ENCODE measurements at regions not wholly inside any gene's neighbourhood (a gene's known extent, or its start where the extent isn't known, plus 50 kb on each side); places are given as distances from the start of the nearest gene placed in this dataset.

DNA sequence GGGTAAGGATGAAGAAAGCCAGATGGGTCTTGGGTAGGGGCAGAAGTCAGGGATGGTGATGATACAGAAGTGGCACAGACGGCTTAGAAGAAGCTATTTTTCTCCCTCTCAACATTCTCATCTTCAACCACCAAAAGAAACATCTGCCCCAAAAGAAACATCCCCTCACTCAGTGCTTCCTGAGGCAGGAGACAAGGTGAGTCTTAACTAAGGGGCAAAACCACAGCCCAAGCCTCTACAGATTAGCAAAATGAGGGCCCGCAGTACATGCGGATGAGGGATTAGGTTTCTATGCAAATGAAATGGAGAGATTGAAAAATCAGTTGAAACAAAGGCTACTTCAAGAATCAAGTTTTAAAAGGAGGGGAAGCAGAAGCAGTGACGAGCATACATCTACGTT, 241.3 kb upstream of the CCDC196 start:
- Mint-ChIP-seq H3K4me3 (ENCODE audit: unreplicated experiment) (no peak overlapping the region), H3K27me3 (ENCODE audit: insufficient read depth, unreplicated experiment) (peaks cover 11% of the 10 kb centered on the region), H3K9me3 (ENCODE audit: unreplicated experiment) (no peaks in the 10 kb centered on the region), H3K36me3 (ENCODE audit: insufficient read depth, unreplicated experiment) (no peaks in the 10 kb centered on the region), H3K27ac (ENCODE audit: low read depth, unreplicated experiment) (no peak overlapping the region), H3K4me1 (ENCODE audit: insufficient read depth, unreplicated experiment) (peaks cover 6% of the 10 kb centered on the region)
- DNase-seq (ENCODE audit: unreplicated experiment) = no peak
- intact Hi-C loops (cut with micrococcal nuclease) = no loop called here
- TF ChIP-seq, protein P1, sequence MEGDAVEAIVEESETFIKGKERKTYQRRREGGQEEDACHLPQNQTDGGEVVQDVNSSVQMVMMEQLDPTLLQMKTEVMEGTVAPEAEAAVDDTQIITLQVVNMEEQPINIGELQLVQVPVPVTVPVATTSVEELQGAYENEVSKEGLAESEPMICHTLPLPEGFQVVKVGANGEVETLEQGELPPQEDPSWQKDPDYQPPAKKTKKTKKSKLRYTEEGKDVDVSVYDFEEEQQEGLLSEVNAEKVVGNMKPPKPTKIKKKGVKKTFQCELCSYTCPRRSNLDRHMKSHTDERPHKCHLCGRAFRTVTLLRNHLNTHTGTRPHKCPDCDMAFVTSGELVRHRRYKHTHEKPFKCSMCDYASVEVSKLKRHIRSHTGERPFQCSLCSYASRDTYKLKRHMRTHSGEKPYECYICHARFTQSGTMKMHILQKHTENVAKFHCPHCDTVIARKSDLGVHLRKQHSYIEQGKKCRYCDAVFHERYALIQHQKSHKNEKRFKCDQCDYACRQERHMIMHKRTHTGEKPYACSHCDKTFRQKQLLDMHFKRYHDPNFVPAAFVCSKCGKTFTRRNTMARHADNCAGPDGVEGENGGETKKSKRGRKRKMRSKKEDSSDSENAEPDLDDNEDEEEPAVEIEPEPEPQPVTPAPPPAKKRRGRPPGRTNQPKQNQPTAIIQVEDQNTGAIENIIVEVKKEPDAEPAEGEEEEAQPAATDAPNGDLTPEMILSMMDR (IDR thresholded peaks at IDR 0.05; ENCODE audit: unreplicated experiment) = no peak
- ChIA-PET POLR2A (no interaction called here), CTCF (interaction anchor here (0.7 kb wide), 1 partner anchor 42 kb away, joined by 3 read pairs; no protein-coding TSS in a partner anchor)
- no TSS peak for BruUV-seq (replicated peaks)

DNA sequence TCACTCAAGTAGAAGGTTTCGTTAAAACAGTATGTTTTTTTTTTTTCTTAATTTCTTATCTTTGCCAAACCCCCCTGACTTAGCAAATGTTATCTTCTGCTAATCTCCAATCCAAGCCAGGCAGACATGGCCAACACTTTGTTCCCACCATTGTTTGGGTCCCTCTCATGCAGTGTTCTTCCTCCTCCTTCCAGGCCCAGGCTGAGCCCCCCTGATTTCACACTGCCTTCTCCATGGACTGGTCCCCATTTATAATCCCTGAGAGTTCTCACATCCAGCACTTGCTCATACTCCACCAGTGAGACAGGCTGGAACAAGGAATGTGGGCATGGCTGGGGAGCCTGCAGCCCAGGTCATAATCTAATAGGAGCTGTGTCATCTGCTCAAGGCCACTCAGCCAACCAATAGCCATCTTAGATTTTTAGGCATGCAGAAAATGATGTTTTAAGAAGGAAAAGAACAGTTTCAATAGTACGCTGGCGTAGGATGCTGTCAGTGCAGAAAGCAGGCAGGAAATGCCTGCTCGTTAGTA, 238.4 kb upstream of the CCDC196 start:
- H3K9me3 Mint-ChIP-seq (ENCODE audit: unreplicated experiment) = no peaks in the 10 kb centered on the region
- no peaks in the 10 kb centered on the region for H3K36me3 Mint-ChIP-seq (ENCODE audit: insufficient read depth, unreplicated experiment)
- peaks cover 20% of the 10 kb centered on the region for H3K27me3 Mint-ChIP-seq (ENCODE audit: insufficient read depth, unreplicated experiment)
- BruUV-seq (replicated peaks) = no TSS peak
- ChIA-PET POLR2A (interaction anchor here (0.6 kb wide), 1 partner anchor 239 kb away, joined by 3 read pairs; the partner anchor contains the start of gene CCDC196), CTCF (interaction anchor here (0.5 kb wide), 1 partner anchor 111 kb away, joined by 5 read pairs; no protein-coding TSS in a partner anchor)
- no peak overlapping the region for H3K4me3 Mint-ChIP-seq (ENCODE audit: unreplicated experiment)
- intact Hi-C loops (cut with micrococcal nuclease) = no loop called here
- TF ChIP-seq, protein P1 (IDR thresholded peaks at IDR 0.05; ENCODE audit: unreplicated experiment) = no peak
- DNase-seq (ENCODE audit: unreplicated experiment) = no peak
- no peaks in the 10 kb centered on the region for H3K4me1 Mint-ChIP-seq (ENCODE audit: insufficient read depth, unreplicated experiment)
- H3K27ac Mint-ChIP-seq (ENCODE audit: low read depth, unreplicated experiment) = no peak overlapping the region

DNA sequence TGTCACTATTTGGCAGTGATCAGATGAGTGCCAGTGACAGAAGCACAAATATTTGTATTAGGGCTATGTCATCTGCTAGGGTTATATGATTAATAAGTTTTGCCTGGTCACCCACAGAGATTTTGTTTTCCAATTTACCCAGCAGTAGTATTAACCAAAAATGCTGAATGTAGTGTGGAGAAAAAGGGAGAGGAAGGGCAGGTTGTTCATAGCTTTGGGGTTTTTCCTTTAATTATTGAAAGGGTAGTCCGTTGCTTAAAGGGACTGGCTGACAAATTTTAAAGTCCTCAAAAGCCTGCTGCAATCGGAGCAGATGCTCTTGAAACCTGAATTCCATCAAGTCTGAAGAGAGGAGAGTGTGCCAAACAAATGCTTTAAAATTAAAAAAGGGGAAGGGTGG, 237.9 kb upstream of the CCDC196 start:
- Mint-ChIP-seq H3K4me1 (ENCODE audit: insufficient read depth, unreplicated experiment) (no peaks in the 10 kb centered on the region), H3K27ac (ENCODE audit: low read depth, unreplicated experiment) (no peak overlapping the region), H3K9me3 (ENCODE audit: unreplicated experiment) (no peaks in the 10 kb centered on the region), H3K27me3 (ENCODE audit: insufficient read depth, unreplicated experiment) (peaks cover 22% of the 10 kb centered on the region), H3K4me3 (ENCODE audit: unreplicated experiment) (no peak overlapping the region), H3K36me3 (ENCODE audit: insufficient read depth, unreplicated experiment) (no peaks in the 10 kb centered on the region)
- intact Hi-C loops (cut with micrococcal nuclease) = no loop called here
- TF ChIP-seq, protein P1 (IDR thresholded peaks at IDR 0.05; ENCODE audit: unreplicated experiment) = no peak
- ChIA-PET POLR2A (interaction anchor here (0.6 kb wide), 1 partner anchor 238 kb away, joined by 3 read pairs; the partner anchor contains the start of gene CCDC196), CTCF (interaction anchor here (0.5 kb wide), 1 partner anchor 111 kb away, joined by 5 read pairs; no protein-coding TSS in a partner anchor)
- no TSS peak for BruUV-seq (replicated peaks)
- DNase-seq (ENCODE audit: unreplicated experiment) = no peak

DNA sequence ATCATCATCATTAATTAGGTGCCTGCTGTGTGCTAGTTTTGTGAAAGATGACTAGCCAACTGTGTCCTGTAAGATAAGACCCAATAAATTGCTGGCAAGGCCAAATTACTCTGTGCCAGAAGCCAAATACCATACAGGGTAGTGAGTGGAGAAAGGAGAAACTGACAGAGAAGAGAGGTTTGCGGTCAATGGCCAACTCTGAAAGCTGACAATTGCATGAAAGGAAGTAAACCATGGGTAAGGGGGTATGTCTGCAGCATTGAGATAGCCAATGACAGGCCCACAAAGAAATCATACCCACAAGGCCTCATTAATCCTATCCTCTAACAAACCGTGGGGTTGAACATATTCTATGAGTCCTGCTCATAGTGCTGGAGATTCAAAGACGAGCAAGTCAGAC, 236.6 kb upstream of the CCDC196 start:
- DNase-seq (ENCODE audit: unreplicated experiment) = no peak
- Mint-ChIP-seq H3K27ac (ENCODE audit: low read depth, unreplicated experiment) (no peak overlapping the region), H3K9me3 (ENCODE audit: unreplicated experiment) (no peaks in the 10 kb centered on the region), H3K4me3 (ENCODE audit: unreplicated experiment) (no peak overlapping the region), H3K4me1 (ENCODE audit: insufficient read depth, unreplicated experiment) (no peaks in the 10 kb centered on the region), H3K36me3 (ENCODE audit: insufficient read depth, unreplicated experiment) (no peaks in the 10 kb centered on the region), H3K27me3 (ENCODE audit: insufficient read depth, unreplicated experiment) (peaks cover 22% of the 10 kb centered on the region)
- intact Hi-C loops (cut with micrococcal nuclease) = no loop called here
- ChIA-PET CTCF (interaction anchor here (0.6 kb wide), 1 partner anchor 907 kb away, joined by 3 read pairs; no protein-coding TSS in a partner anchor), POLR2A (no interaction called here)
- TF ChIP-seq, protein P1 (IDR thresholded peaks at IDR 0.05; ENCODE audit: unreplicated experiment) = no peak
- BruUV-seq (replicated peaks) = no TSS peak

Measured in MCF 10A (cell line).